ENCODE measurements at regions not wholly inside any gene's neighbourhood (a gene's known extent, or its start where the extent isn't known, plus 50 kb on each side); places are given as distances from the start of the nearest gene placed in this dataset.

GRCh38 chr13:106835477-106835876 lies 267.5 kb upstream of the ARGLU1 start:
- DNase-seq, result no peak

- no peak for DNase-seq
Measured at GRCh38 chr13:106821979-106822378, 254.0 kb upstream of the ARGLU1 start.

GRCh38 chr13:106819413-106820180 lies 251.7 kb upstream of the ARGLU1 start:
- DNase-seq, result no peak

- no peak for DNase-seq
Measured at GRCh38 chr13:106818971-106819370, 251.0 kb upstream of the ARGLU1 start.

- no peak for DNase-seq
Measured at GRCh38 chr13:106815545-106815944, 247.6 kb upstream of the ARGLU1 start.

- DNase-seq, result no peak
Measured at GRCh38 chr13:106814463-106814862, 246.5 kb upstream of the ARGLU1 start.

GRCh38 chr13:106810069-106810468 lies 242.1 kb upstream of the ARGLU1 start:
- DNase-seq, result no peak

- DNase-seq, result no peak
Measured at GRCh38 chr13:106804991-106805390, 237.1 kb upstream of the ARGLU1 start.

- no peak for DNase-seq
Measured at GRCh38 chr13:106802917-106803316, 235.0 kb upstream of the ARGLU1 start.

- DNase-seq, result no peak
Measured at GRCh38 chr13:106799781-106800335, 231.9 kb upstream of the ARGLU1 start.

GRCh38 chr13:106797081-106797640 lies 229.2 kb upstream of the ARGLU1 start:
- no peak for DNase-seq

- DNase-seq, result no peak
Measured at GRCh38 chr13:106796280-106797047, 228.5 kb upstream of the ARGLU1 start.

- no peak for DNase-seq
Measured at GRCh38 chr13:106795847-106796246, 227.9 kb upstream of the ARGLU1 start.

GRCh38 chr13:106794117-106794516 lies 226.2 kb upstream of the ARGLU1 start:
- DNase-seq, result no peak

GRCh38 chr13:106789911-106790310 lies 222.0 kb upstream of the ARGLU1 start:
- DNase-seq, result no peak

GRCh38 chr13:106786006-106786563 lies 218.1 kb upstream of the ARGLU1 start:
- no peak for DNase-seq

- no peak for DNase-seq
Measured at GRCh38 chr13:106774621-106775020, 206.7 kb upstream of the ARGLU1 start.

- DNase-seq, result no peak
Measured at GRCh38 chr13:106772006-106772601, 204.2 kb upstream of the ARGLU1 start.

GRCh38 chr13:106768991-106769390 lies 201.1 kb upstream of the ARGLU1 start:
- no peak for DNase-seq

- no peak for DNase-seq
Measured at GRCh38 chr13:106762708-106763107, 194.8 kb upstream of the ARGLU1 start.

- DNase-seq, result no peak
Measured at GRCh38 chr13:106756446-106756845, 188.5 kb upstream of the ARGLU1 start.

- no peak for DNase-seq
Measured at GRCh38 chr13:106755542-106755941, 187.6 kb upstream of the ARGLU1 start.

- DNase-seq, result no peak
Measured at GRCh38 chr13:106753251-106753650, 185.3 kb upstream of the ARGLU1 start.

All from stimulated activated naive CD4-positive, alpha-beta T cell (primary cell).